BJ (cell line): ENCODE measurements at regions not wholly inside any gene's neighbourhood (a gene's known extent, or its start where the extent isn't known, plus 50 kb on each side); places are given as distances from the start of the nearest gene placed in this dataset.

Experiments used
- CTCF ChIA-PET: fragments of 350-600 bp; formaldehyde crosslinking; extraction: SDS; loops from one replicate; lab custom pipeline; 2021; ENCODE audit warnings: antibody characterized with exemption, inconsistent platforms; lab: Yijun Ruan, JAX
- POLR2A ChIA-PET: fragments of 300-600 bp; sonication (Branson Sonifier 250); formaldehyde crosslinking; extraction: SDS; loops from one replicate; lab custom pipeline; 2021; ENCODE audit warnings: antibody characterized with exemption; lab: Charles Lee
- DNase-seq: peaks from one replicate; pipeline ENCODE4 v3.0.0-alpha.2; 2011; ENCODE audit warnings: low read depth
- H3K27me3 ChIP-seq: 2 replicates; pipeline ENCODE4 v1.6.0; 2011; ENCODE audit warnings: low read length; ENCODE audit not compliant: control insufficient read depth, insufficient read depth
- H3K36me3 ChIP-seq: 2 replicates; pipeline ENCODE4 v1.5.1; 2011; ENCODE audit warnings: low read length; ENCODE audit not compliant: control insufficient read depth, insufficient read depth
- H3K4me3 ChIP-seq: 2 replicates; pipeline ENCODE4 v1.5.1; 2011; ENCODE audit warnings: low read depth, mild to moderate bottlenecking, control low read depth, low read length
- TF ChIP-seq, protein P1 (sequence below): IDR thresholded peaks from 2 replicates; pipeline ENCODE4 v1.5.1; 2011; ENCODE audit warnings: low read depth, mild to moderate bottlenecking, control low read depth, inconsistent platforms, low read length, moderate library complexity; ENCODE audit not compliant: insufficient read depth

DNA sequence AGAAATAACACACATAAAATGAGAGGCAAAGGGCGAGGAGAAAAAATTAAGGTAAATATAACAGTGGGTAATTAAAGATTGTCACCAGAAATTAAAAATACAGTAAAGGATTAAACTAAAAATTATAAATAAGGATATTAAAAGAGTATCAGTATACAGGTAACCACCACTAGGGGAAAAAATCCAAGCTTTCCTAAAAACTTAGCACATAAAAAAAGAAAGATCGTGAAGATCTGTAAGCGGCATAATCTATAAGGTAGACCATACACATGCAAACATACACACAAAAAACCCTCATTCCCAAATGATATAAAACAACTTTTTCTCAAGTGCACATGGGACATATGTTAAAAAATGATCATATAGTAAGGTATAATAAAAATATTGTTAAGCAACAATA lies 577.3 kb upstream of the NUDT12 start:
- TF ChIP-seq, protein P1, sequence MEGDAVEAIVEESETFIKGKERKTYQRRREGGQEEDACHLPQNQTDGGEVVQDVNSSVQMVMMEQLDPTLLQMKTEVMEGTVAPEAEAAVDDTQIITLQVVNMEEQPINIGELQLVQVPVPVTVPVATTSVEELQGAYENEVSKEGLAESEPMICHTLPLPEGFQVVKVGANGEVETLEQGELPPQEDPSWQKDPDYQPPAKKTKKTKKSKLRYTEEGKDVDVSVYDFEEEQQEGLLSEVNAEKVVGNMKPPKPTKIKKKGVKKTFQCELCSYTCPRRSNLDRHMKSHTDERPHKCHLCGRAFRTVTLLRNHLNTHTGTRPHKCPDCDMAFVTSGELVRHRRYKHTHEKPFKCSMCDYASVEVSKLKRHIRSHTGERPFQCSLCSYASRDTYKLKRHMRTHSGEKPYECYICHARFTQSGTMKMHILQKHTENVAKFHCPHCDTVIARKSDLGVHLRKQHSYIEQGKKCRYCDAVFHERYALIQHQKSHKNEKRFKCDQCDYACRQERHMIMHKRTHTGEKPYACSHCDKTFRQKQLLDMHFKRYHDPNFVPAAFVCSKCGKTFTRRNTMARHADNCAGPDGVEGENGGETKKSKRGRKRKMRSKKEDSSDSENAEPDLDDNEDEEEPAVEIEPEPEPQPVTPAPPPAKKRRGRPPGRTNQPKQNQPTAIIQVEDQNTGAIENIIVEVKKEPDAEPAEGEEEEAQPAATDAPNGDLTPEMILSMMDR = no peak
- CTCF ChIA-PET = no interaction called here
- Histone ChIP-seq H3K27me3 (no peaks in the 10 kb centered on the region), H3K36me3 (no peaks in the 10 kb centered on the region), H3K4me3 (no peak overlapping the region)
- POLR2A ChIA-PET = no interaction called here
- no peak for DNase-seq

DNA sequence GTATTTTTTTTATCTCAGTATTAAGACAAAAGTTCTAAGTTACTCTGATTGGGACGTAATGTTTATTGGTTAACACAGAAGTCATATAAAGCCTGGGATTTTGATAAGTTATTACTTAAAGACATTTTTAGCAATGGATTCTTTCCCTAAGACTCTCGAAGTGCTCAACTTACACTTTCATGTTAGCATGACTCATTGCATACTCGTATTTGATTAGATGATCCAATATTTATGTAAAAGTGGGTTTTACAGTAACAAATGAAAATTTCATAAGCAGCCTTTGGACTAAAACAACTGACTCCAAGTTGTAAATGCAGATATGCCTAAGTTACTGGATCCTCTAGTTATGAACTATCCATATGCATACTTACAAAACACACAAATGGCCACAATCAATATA lies 567.7 kb upstream of the NUDT12 start:
- Histone ChIP-seq H3K36me3 (no peaks in the 10 kb centered on the region), H3K27me3 (no peaks in the 10 kb centered on the region), H3K4me3 (no peak overlapping the region)
- POLR2A ChIA-PET = no interaction called here
- no peak for DNase-seq
- CTCF ChIA-PET = no interaction called here
- TF ChIP-seq, protein P1 = no peak

DNA sequence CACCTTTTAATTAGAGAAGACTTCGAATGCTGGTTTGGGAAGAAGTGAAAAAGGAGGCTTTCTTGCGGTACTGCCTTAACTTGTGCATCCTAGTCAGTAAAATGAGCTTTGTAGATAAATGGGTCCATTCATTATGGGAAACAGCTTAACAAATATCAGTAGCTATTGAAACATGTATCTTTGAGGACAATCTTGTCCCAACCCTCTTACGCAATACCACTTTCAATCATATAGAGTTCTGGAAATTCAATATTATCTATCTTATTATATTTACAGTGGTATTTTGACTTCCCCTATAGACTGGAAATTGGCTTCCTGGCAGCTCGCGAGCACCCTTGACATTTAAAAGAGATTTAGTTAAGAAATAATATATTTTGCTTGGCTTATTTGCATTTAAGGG lies 565.8 kb upstream of the NUDT12 start:
- Histone ChIP-seq H3K27me3 (no peaks in the 10 kb centered on the region), H3K4me3 (no peak overlapping the region), H3K36me3 (no peaks in the 10 kb centered on the region)
- no peak for DNase-seq
- TF ChIP-seq, protein P1 = no peak
- ChIA-PET POLR2A (no interaction called here), CTCF (no interaction called here)

DNA sequence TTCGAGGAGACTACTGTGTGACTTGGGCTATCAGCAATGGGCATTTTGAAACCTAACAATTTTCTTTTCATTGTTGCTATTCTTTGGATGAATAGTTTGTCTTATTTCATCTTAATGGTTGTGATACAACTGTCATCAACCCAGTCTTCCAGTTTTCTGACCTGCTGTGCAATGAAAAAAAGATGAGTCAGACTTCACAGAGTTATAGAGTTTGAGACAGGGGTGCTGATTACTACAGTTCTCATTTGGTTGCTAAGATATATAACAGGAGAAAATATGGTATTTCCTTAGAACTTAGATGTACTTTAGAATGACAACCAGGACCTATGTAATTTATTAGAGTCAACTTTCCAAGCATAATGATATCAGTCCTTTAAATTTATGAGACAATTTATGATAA lies 564.4 kb upstream of the NUDT12 start:
- CTCF ChIA-PET = no interaction called here
- no peak overlapping the region for H3K4me3 ChIP-seq
- H3K36me3 ChIP-seq = no peaks in the 10 kb centered on the region
- POLR2A ChIA-PET = no interaction called here
- H3K27me3 ChIP-seq = no peaks in the 10 kb centered on the region
- TF ChIP-seq, protein P1 = no peak
- DNase-seq = no peak

DNA sequence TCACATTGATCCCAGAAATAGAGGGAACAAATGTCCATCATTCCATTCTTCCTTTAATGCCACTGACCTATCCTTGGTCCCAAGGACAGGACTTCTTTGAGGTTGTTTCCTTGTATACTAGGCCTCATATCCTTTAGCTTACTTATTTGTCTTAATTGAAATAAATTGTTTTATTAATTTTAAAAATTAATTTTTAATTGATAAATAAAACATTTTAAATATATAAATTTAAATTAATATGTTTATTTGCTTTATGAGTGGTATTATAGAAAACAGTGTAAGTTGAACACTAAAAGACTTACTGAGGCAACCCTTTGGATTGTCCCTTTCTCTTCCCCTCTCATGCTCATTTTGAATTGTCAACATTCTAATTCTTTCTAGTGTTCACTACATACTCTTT lies 556.9 kb upstream of the NUDT12 start:
- no peaks in the 10 kb centered on the region for H3K27me3 ChIP-seq
- ChIA-PET POLR2A (no interaction called here), CTCF (no interaction called here)

More for the DNA sequence above, 556.9 kb upstream of the NUDT12 start:
- no peaks in the 10 kb centered on the region for H3K36me3 ChIP-seq
- no peak overlapping the region for H3K4me3 ChIP-seq
- no peak for DNase-seq
- TF ChIP-seq, protein P1 = no peak
